Effector memory CD8-positive, alpha-beta T cell (primary cell): ENCODE measurements at regions not wholly inside any gene's neighbourhood (a gene's known extent, or its start where the extent isn't known, plus 50 kb on each side); places are given as distances from the start of the nearest gene placed in this dataset.
"Not testable (repeated sequence)": the region's sequence is repeated elsewhere in the genome, so short reads cannot be mapped to it uniquely, and the experiment has no call there.

Source experiments
- ATAC-seq: fragments of 150-1000 bp; cut with Tn5 transposase; replicated peaks from 2 replicates; pipeline ENCODE4 v1.10.0; 2021; ENCODE audit warnings: mild to moderate bottlenecking, moderate library complexity
- DNase-seq, 3 experiments: peaks; one replicate each; pipeline ENCODE4 v3.0.0; 2021
- H3K27ac Mint-ChIP-seq, 2 donors: one replicate each; pipeline ENCODE4 v1.8.0; 2022; ENCODE audit warnings: mild to moderate bottlenecking in 2 of 2, mixed read lengths in 2 of 2, moderate library complexity in 2 of 2
- H3K27me3 Mint-ChIP-seq, 2 donors: one replicate each; pipeline ENCODE4 v1.8.0; 2022; ENCODE audit warnings: mixed read lengths in 2 of 2
- H3K36me3 Mint-ChIP-seq: one replicate; pipeline ENCODE4 v1.8.0; 2022; ENCODE audit warnings: mild to moderate bottlenecking, moderate library complexity, mixed read lengths; ENCODE audit not compliant: insufficient read depth
- H3K4me1 Mint-ChIP-seq, 2 donors: one replicate each; pipeline ENCODE4 v1.8.0; 2022; ENCODE audit warnings: low read depth in 2 of 2, mixed read lengths in 2 of 2
- H3K4me3 Mint-ChIP-seq, 2 donors: one replicate each; pipeline ENCODE4 v1.8.0; 2022; ENCODE audit warnings: mild to moderate bottlenecking in 2 of 2, mixed read lengths in 2 of 2, moderate library complexity in 2 of 2
- H3K9me3 Mint-ChIP-seq, 2 donors: one replicate each; pipeline ENCODE4 v1.8.0; 2022; ENCODE audit warnings: mixed read lengths in 2 of 2

DNA sequence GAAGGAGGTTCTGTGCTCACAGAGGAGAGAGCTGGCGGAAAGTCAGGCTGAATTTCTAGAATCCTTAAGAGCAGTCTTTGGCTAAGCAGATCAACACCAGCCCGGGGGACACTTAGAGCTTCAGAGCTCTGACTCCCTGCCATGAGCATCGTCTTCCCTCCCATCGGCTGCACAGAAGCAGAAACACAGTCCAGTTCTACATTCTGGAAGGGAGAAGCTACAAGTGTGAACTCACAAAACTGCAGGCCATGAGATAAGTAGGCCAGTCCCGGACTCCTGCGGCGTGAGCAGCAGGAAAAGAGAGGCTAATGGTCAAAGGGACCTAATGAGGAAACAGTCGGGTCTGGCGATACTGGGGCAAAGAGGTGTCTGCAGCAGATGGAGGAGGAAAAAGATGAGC lies 211.5 kb downstream of the DHX15 start:
- H3K9me3 Mint-ChIP-seq, result peaks cover 8% of the 10 kb centered on the region in 2 donors
- H3K4me3 Mint-ChIP-seq, result no peak overlapping the region
- ATAC-seq (no peak), DNase-seq (no peak)
- peaks cover 0 to 17% of the 10 kb centered on the region in 2 donors for H3K27me3 Mint-ChIP-seq
- no peaks in the 10 kb centered on the region for H3K4me1 Mint-ChIP-seq
- no peak overlapping the region for H3K27ac Mint-ChIP-seq
- H3K36me3 Mint-ChIP-seq, result no peaks in the 10 kb centered on the region

DNA sequence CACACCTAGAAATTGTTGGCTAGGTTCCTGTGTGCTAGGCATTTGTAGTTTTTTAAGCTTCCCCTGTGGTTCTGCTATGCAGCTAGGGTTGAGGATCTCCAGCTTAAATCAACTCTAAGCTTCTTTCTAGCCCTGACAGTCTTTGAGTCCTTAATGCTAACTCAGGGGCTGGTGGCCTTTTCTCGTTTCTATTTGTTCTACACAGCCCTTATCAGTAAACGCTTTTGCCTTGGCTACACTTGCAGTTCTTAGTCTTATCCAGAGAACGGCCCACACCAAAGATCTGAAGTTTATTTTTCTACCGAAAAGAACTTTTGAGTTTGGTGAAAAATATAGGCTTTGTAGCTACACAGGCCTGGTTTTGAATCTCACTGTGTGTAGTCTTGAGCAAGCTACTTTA lies 212.0 kb downstream of the DHX15 start:
- DNase-seq (no peak), ATAC-seq (no peak)
- H3K36me3 Mint-ChIP-seq, result no peaks in the 10 kb centered on the region
- H3K9me3 Mint-ChIP-seq, result peaks cover 8% of the 10 kb centered on the region in 2 donors
- H3K27me3 Mint-ChIP-seq, result peaks cover 0 to 17% of the 10 kb centered on the region in 2 donors
- no peak overlapping the region for H3K4me3 Mint-ChIP-seq
- no peaks in the 10 kb centered on the region for H3K4me1 Mint-ChIP-seq
- no peak overlapping the region for H3K27ac Mint-ChIP-seq

DNA sequence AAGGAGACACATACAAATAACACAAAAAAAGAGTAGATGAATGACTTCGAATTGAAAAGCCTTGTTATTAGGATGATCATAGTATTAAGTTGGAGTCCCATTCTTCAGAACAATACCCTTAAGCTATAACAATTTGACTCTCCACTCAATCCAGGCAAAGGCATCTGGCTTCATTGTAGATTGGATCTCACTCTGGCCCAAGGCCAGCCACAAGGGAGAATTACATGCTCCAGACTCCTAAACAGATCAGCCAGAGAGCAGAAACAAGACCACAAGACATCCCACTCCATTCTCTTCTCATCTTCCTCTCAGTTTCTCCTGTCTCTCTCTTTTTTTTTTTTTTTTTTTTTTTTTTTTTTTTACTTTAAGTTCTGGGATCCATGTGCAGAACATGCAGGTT lies 213.9 kb downstream of the DHX15 start:
- Mint-ChIP-seq H3K4me1 (no peaks in the 10 kb centered on the region), H3K9me3 (peaks cover 5 to 8% of the 10 kb centered on the region in 2 donors), H3K27me3 (peaks cover 0 to 17% of the 10 kb centered on the region in 2 donors), H3K27ac (no peak overlapping the region), H3K36me3 (no peaks in the 10 kb centered on the region), H3K4me3 (no peak overlapping the region)
- DNase-seq, result no peak
- ATAC-seq, result no peak

DNA sequence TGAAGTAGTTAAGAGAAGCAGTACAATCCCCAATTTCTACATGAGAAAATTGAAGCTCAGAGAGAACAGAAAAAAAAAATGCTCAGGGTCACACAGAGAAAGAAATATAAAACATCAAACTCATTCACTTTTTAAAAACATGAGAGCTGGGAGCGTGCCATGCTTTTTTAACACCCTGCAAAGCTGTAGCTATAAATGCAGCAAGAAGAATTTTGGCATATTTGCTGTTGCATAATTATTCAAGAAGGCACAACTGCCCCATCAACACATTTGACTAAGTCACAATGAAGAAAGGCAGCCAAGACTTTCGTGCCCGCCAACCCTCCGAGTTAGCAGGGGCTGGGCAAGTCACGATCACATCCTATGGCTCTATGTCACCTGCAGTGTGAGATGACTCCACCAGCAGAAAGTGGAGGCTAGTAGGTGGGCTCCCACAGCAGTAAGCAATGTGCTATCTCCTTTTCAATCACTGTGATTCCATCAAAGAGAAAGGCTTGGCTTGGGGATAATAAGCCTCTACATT lies 214.8 kb downstream of the DHX15 start:
- DNase-seq (no peak), ATAC-seq (no peak)
- H3K27me3 Mint-ChIP-seq, result peaks cover 0 to 17% of the 10 kb centered on the region in 2 donors
- no peak overlapping the region for H3K4me3 Mint-ChIP-seq
- no peak overlapping the region for H3K27ac Mint-ChIP-seq
- no peaks in the 10 kb centered on the region for H3K36me3 Mint-ChIP-seq
- H3K4me1 Mint-ChIP-seq, result no peaks in the 10 kb centered on the region
- H3K9me3 Mint-ChIP-seq, result peaks cover 4 to 8% of the 10 kb centered on the region in 2 donors

DNA sequence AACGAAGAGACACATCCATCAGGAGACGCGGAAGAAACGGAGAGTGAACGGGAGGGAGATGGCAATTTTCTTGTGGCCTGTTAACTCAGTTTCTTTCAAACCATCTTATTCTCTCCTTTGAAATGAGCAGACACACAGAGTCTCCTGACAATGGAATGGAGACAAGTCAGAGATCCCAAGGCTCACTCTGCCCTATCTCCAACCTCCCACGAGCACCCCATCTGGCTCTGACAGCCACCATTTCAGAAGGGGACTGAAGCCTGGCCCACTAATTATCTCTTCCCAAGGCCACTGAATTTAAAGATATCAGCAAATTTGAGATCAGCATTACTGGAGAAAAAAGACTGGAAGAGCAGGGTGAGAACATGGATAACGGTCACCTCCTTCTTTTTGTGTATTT lies 215.6 kb downstream of the DHX15 start:
- peaks cover 4 to 8% of the 10 kb centered on the region in 2 donors for H3K9me3 Mint-ChIP-seq

DNA sequence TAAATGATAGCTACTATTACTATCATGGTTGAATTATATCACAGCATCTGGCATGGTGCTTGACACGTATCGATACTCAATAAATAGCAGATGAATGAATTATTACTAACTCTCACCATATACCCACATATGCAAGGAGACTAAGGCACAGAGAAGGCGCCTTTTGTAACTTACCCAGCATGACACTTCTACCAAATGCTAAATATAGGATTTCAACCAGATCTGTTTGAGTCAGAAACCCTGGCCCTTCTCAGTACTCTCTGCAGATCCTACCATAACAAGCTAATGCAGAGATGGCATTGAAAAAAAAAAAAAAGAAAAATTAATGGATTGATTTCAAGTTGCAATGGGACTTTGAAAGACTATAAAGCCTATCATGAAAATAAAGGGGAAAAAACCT lies 219.5 kb downstream of the DHX15 start:
- H3K9me3 Mint-ChIP-seq, result no peaks in the 10 kb centered on the region
- H3K27ac Mint-ChIP-seq, result no peak overlapping the region
- no peaks in the 10 kb centered on the region for H3K27me3 Mint-ChIP-seq
- no peak overlapping the region for H3K4me3 Mint-ChIP-seq
- H3K4me1 Mint-ChIP-seq, result no peaks in the 10 kb centered on the region
- H3K36me3 Mint-ChIP-seq, result no peaks in the 10 kb centered on the region
- ATAC-seq (no peak), DNase-seq (no peak)

More for the DNA sequence above, 215.6 kb downstream of the DHX15 start:
- Mint-ChIP-seq H3K27me3 (peaks cover 0 to 16% of the 10 kb centered on the region in 2 donors), H3K4me3 (no peak overlapping the region), H3K36me3 (no peaks in the 10 kb centered on the region), H3K4me1 (no peaks in the 10 kb centered on the region), H3K27ac (no peak overlapping the region)
- no peak for ATAC-seq
- DNase-seq, result no peak

DNA sequence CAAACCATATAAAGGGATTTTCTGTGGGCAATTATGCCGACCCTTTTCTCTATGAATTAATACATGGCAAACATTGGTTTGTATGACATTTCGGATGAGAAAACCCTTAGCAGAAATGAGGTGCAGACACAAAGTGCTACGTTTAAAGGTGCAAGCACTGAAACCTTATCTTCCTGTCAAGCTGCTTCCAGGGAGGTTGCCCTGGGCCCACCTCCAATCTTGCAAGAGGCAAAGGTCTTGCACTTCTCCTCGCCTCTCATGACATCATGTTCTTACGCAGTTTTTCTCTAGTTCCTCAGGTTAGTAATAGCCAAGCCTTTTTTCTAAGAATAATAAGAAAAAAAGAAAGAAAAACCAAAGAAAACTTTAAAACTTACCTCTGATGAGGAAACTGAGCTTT lies 220.1 kb downstream of the DHX15 start:
- no peaks in the 10 kb centered on the region for H3K4me1 Mint-ChIP-seq
- ATAC-seq, result no peak

DNA sequence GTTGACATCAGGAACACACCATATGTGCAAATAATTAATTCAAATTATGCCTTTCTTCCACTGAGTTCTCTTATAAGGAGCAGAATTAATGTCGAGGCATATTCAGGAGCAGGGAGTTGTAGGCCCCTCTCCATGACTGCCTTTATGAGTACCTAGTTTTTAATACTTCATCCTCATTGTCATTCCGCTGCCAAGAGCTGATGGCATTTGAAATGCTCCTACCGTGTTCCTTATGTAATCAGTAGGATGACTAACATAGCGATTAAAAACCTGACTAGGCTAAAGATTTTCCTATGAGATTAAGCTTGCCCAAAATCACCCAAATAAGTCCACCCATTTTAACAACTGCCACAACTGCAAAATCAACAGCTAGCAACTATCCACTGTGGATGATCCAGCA lies 220.6 kb downstream of the DHX15 start:
- Mint-ChIP-seq H3K9me3 (no peaks in the 10 kb centered on the region), H3K4me1 (no peaks in the 10 kb centered on the region), H3K4me3 (no peak overlapping the region), H3K27ac (no peak overlapping the region), H3K27me3 (no peaks in the 10 kb centered on the region), H3K36me3 (no peaks in the 10 kb centered on the region)
- ATAC-seq, result no peak
- DNase-seq, result no peak

More for the DNA sequence above, 220.1 kb downstream of the DHX15 start:
- DNase-seq, result no peak
- Mint-ChIP-seq H3K27me3 (no peaks in the 10 kb centered on the region), H3K36me3 (no peaks in the 10 kb centered on the region), H3K27ac (no peak overlapping the region), H3K4me3 (no peak overlapping the region), H3K9me3 (no peaks in the 10 kb centered on the region)

DNA sequence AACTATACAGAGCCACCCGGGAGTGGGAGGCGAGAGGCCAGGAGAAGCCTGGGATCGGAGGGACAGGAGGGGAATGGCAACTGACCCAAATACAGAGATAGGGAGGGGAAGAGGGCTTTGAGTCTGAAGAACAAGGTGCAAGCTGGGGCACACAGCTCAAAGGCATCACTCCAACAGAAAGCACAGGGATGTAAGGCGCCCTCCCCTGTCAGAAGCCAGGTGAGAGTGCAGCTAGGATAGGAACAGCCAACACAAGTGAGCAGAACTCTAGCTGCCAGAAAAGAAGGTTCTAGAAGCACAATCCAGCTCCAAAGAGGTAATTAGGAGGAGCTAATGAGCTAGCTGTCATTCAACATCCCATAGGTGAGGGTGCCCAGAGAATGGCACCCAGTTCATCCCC lies 232.2 kb downstream of the DHX15 start:
- no peak for ATAC-seq
- peaks cover 5 to 11% of the 10 kb centered on the region in 2 donors for H3K27me3 Mint-ChIP-seq
- DNase-seq, result no peak
- no peaks in the 10 kb centered on the region for H3K36me3 Mint-ChIP-seq
- no peak overlapping the region for H3K4me3 Mint-ChIP-seq
- H3K27ac Mint-ChIP-seq, result no peak overlapping the region
- H3K9me3 Mint-ChIP-seq, result peaks cover 0 to 6% of the 10 kb centered on the region in 2 donors
- H3K4me1 Mint-ChIP-seq, result no peaks in the 10 kb centered on the region

DNA sequence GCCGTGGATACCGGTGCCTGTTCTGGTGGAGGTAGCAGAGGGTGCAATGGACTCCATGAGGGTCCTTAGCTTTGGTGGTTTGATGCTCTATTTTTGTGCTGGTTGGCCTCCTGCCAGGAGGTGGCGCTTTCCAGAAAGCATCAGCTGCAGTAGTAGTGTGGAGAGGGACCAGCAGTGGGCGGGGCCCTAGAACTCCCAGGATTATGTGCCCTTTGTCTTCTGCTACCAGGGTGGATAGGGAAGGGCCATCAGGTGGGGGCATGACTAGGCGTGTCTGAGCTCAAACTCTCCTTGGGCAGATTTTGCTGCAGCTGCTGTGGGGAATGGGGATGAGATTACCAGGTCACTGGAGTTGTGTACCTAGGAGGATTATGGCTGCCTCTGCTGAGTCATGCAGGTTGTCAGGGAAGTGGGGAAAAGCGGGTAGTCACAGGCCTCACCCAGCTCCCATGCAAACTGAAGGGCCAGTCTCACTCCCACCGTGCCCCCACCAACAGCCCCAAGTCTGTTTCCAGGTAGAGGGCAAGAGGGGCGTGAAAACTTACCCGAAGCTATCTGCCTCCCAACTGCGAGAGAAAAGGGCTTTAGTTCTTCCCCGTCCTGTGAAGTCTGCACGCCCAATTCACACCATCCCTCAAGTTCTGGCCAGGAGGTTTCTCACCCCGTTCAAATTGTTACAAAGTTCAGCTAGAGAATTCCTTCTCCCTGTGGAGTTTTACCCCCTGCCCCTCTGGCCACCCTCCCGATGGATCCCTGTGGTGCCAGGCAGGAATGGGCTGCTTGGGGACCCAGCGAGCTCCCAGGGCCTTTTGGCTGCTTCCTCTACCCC lies 235.0 kb downstream of the DHX15 start:
- H3K27me3 Mint-ChIP-seq, result peaks cover 5 to 11% of the 10 kb centered on the region in 2 donors
- not testable (repeated sequence) for H3K4me3 Mint-ChIP-seq, H3K4me1 Mint-ChIP-seq, H3K36me3 Mint-ChIP-seq, DNase-seq, H3K9me3 Mint-ChIP-seq, ATAC-seq, H3K27ac Mint-ChIP-seq

DNA sequence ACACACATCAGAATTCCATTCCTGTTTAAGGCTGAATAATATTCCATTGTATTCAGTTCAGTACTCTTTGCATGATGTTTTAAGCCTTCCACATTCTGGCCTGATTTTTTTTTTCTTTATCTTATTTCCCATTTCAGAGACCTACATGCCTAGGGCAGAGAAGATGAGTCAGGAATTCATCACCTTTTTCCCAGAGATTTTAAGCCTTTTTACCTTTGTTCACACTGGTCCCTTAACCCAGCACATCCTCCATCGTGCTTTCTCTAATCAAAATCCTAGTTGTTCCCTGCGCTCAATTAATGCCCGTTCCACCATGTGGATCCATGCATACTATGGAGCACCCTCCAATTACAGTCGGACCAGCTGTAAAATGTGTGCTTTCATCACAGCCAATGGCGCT lies 245.1 kb downstream of the DHX15 start:
- no peak overlapping the region for H3K4me3 Mint-ChIP-seq
- H3K27me3 Mint-ChIP-seq, result no peaks in the 10 kb centered on the region
- ATAC-seq (no peak), DNase-seq (no peak)
- no peaks in the 10 kb centered on the region for H3K36me3 Mint-ChIP-seq
- H3K9me3 Mint-ChIP-seq, result peaks cover 8 to 13% of the 10 kb centered on the region in 2 donors
- H3K4me1 Mint-ChIP-seq, result no peaks in the 10 kb centered on the region
- H3K27ac Mint-ChIP-seq, result no peak overlapping the region

DNA sequence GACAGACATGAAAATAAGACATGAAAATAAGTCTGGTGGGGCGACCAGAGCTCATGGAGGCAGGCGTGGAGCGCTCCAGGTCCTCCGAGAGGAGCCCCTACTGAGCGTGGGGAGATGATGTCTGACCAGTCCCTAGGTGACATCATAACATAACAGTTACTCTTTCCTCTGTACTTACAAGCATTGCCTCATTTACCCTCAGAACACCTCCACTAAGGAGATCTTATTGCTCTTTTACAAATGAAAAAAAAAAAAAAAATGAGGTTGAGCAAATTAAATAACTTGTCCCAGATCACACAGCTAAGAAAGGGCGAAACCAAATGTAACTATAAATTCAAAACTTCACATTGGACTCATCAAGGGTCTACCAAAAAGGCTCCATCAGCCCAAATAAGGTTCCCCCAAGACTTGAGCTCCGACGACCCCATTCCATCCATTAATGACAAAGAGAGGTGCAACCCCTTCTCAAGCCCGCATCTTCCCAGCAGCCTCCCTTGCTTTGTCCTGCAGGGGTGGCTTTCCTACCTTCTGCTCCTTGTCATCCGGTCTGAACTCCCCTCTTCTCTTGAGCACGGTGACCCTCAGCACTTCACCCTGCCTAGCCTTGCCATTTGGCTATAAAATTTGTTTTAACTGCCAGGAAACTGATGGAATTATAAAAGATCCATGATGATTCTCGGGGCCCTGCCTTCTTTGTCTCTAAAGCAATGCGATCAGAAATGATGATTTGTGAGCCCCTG lies 246.7 kb downstream of the DHX15 start:
- DNase-seq (no peak), ATAC-seq (no peak)
- peaks cover 8 to 13% of the 10 kb centered on the region in 2 donors for H3K9me3 Mint-ChIP-seq
- H3K27ac Mint-ChIP-seq, result no peak overlapping the region
- no peaks in the 10 kb centered on the region for H3K4me1 Mint-ChIP-seq
- H3K27me3 Mint-ChIP-seq, result no peaks in the 10 kb centered on the region
- H3K4me3 Mint-ChIP-seq, result no peak overlapping the region
- H3K36me3 Mint-ChIP-seq, result no peaks in the 10 kb centered on the region

DNA sequence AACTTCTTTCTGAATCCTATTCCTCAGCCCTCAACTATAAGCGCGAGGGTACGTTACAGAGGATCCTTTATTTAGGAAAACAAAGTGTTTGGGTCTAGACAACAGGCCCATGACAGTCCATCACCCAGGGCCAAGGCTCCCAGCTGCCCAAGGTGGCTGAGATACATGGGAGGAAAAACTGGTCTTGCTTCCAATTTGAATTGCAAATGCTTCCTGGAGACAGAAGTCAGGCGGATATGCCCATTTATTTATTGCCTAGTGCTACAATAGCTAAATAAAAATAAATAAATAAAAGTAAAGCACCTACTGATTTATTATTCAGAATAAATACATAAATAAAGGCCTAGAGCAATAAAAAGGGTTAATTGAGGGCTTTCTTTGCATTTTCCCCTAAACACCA lies 248.7 kb downstream of the DHX15 start:
- H3K4me1 Mint-ChIP-seq, result no peaks in the 10 kb centered on the region
- H3K27me3 Mint-ChIP-seq, result no peaks in the 10 kb centered on the region

DNA sequence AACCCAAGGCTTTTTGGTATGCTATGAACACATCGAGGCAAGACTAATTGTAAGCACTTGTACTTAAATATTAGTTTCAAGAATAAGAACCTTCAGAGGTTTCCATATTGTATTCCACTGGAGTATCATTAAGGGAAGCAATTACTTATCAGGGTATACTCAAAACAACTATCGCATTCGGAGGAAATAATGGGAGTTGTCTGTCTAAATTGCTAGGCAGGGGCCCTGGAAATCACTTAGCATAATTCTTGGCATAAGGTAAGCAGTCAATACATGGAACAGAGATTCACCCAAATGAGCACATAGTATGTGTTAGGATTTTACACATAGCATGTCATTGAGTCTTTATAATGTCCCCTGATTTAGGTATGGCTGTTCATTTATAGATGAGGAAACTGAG lies 249.4 kb downstream of the DHX15 start:
- ATAC-seq, result no peak
- DNase-seq, result no peak
- H3K27ac Mint-ChIP-seq, result no peak overlapping the region
- peaks cover 8 to 13% of the 10 kb centered on the region in 2 donors for H3K9me3 Mint-ChIP-seq
- no peaks in the 10 kb centered on the region for H3K4me1 Mint-ChIP-seq
- no peaks in the 10 kb centered on the region for H3K27me3 Mint-ChIP-seq
- no peaks in the 10 kb centered on the region for H3K36me3 Mint-ChIP-seq
- H3K4me3 Mint-ChIP-seq, result no peak overlapping the region

More for the DNA sequence above, 248.7 kb downstream of the DHX15 start:
- no peak for DNase-seq
- H3K27ac Mint-ChIP-seq, result no peak overlapping the region
- H3K9me3 Mint-ChIP-seq, result peaks cover 8 to 13% of the 10 kb centered on the region in 2 donors
- no peak for ATAC-seq
- H3K36me3 Mint-ChIP-seq, result no peaks in the 10 kb centered on the region
- H3K4me3 Mint-ChIP-seq, result no peak overlapping the region
